ENCODE measurements at regions not wholly inside any gene's neighbourhood (a gene's known extent, or its start where the extent isn't known, plus 50 kb on each side); places are given as distances from the start of the nearest gene placed in this dataset.

- DNase-seq (ENCODE audit: low read depth, low spot score), result no peak
Measured at GRCh38 chr15:27671819-27672437, 427.2 kb downstream of the OCA2 start.

GRCh38 chr15:27670486-27671209 is 428.5 kb downstream of the OCA2 start:
- no peak for DNase-seq (ENCODE audit: low read depth, low spot score)

GRCh38 chr15:27669641-27670040 is 429.5 kb downstream of the OCA2 start:
- no peak for DNase-seq (ENCODE audit: low read depth, low spot score)

- no peak for DNase-seq (ENCODE audit: low read depth, low spot score)
Measured at GRCh38 chr15:27668471-27669220, 430.5 kb downstream of the OCA2 start.

GRCh38 chr15:27665002-27665401 is 434.1 kb downstream of the OCA2 start:
- no peak for DNase-seq (ENCODE audit: low read depth, low spot score)

- no peak for DNase-seq (ENCODE audit: low read depth, low spot score)
Measured at GRCh38 chr15:27662892-27663291, 436.2 kb downstream of the OCA2 start.

- peak; percentile 48 for DNase-seq (ENCODE audit: low read depth, low spot score)
Measured at GRCh38 chr15:27660676-27661075, 438.4 kb downstream of the OCA2 start.

- DNase-seq (ENCODE audit: low read depth, low spot score), result no peak
Measured at GRCh38 chr15:27656296-27656987, 442.7 kb downstream of the OCA2 start.

GRCh38 chr15:27655056-27655455 is 444.1 kb downstream of the OCA2 start:
- DNase-seq (ENCODE audit: low read depth, low spot score), result no peak

GRCh38 chr15:27650244-27650643 is 448.9 kb downstream of the OCA2 start:
- DNase-seq (ENCODE audit: low read depth, low spot score), result no peak

- no peak for DNase-seq (ENCODE audit: low read depth, low spot score)
Measured at GRCh38 chr15:27648359-27648758, 450.8 kb downstream of the OCA2 start.

GRCh38 chr15:27646531-27646930 is 452.6 kb downstream of the OCA2 start:
- no peak for DNase-seq (ENCODE audit: low read depth, low spot score)

GRCh38 chr15:27645672-27646071 is 453.4 kb downstream of the OCA2 start:
- no peak for DNase-seq (ENCODE audit: low read depth, low spot score)

GRCh38 chr15:27642981-27643380 is 456.1 kb downstream of the OCA2 start:
- no peak for DNase-seq (ENCODE audit: low read depth, low spot score)

GRCh38 chr15:27639595-27639994 is 459.5 kb downstream of the OCA2 start:
- no peak for DNase-seq (ENCODE audit: low read depth, low spot score)

- no peak for DNase-seq (ENCODE audit: low read depth, low spot score)
Measured at GRCh38 chr15:27638958-27639357, 460.2 kb downstream of the OCA2 start.

GRCh38 chr15:27635916-27636315 is 463.2 kb downstream of the OCA2 start:
- no peak for DNase-seq (ENCODE audit: low read depth, low spot score)

- DNase-seq (ENCODE audit: low read depth, low spot score), result no peak
Measured at GRCh38 chr15:27628486-27628885, 470.6 kb downstream of the OCA2 start.

- DNase-seq (ENCODE audit: low read depth, low spot score), result no peak
Measured at GRCh38 chr15:27627623-27628022, 471.5 kb downstream of the OCA2 start.

GRCh38 chr15:27623560-27624305 is 475.4 kb downstream of the OCA2 start:
- DNase-seq (ENCODE audit: low read depth, low spot score), result no peak

GRCh38 chr15:27623149-27623548 is 476.0 kb downstream of the OCA2 start:
- DNase-seq (ENCODE audit: low read depth, low spot score), result no peak

Measured in astrocyte of the hippocampus (primary cell).